ENCODE measurements at regions not wholly inside any gene's neighbourhood (a gene's known extent, or its start where the extent isn't known, plus 50 kb on each side); places are given as distances from the start of the nearest gene placed in this dataset.

GRCh38 chr1:106457368-106457767 is 599.1 kb upstream of the PRMT6 start:
- H3K4me3 ChIP-seq (ENCODE audit: low read depth, low read length): no peak overlapping the region
- DNase-seq (ENCODE audit: low read depth): no peak

DNA sequence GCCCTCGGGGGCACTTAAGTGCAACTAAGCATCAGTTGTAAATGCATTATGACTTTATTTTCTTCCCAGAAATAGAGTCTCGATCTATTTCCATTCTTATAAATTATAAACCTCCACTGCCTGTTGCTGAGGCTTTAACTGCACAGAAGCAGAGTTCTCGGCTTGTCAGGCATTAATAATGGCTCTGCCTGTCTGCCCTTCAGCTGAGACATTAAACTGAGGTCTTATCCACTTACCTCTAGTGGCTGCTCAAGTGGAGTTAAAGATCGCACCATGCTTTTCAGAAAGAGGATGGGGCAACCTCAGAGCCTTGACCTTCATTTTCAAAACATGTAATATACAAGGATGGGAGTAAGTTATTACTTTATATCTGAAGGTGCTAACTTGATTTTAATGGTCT is 597.6 kb upstream of the PRMT6 start:
- no peak overlapping the region for H3K4me3 ChIP-seq (ENCODE audit: low read depth, low read length)
- no peak for DNase-seq (ENCODE audit: low read depth)

- no peak for DNase-seq (ENCODE audit: low read depth)
- H3K4me3 ChIP-seq (ENCODE audit: low read depth, low read length): no peak overlapping the region
Measured at GRCh38 chr1:106459418-106459817, 597.1 kb upstream of the PRMT6 start.

DNA sequence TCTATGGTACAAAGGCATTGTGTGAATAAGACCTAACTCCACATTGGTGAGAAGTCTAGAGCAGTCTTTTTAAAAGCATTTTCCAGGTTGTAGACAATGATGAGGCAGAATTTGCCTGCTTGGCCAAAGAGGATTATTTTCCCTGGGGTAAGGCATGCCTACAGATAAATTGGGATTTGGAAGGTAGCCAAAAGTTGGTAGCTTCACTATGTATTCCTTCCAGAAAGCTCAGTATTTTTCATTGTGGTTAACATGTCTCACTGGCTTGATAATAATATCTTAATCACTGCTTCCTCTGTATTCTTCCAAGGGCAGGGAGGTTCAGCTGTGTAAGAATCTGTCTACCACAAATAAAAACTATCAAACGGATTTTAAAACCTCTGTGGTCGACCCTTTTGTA is 590.8 kb upstream of the PRMT6 start:
- DNase-seq (ENCODE audit: low read depth): no peak
- no peak overlapping the region for H3K4me3 ChIP-seq (ENCODE audit: low read depth, low read length)

- DNase-seq (ENCODE audit: low read depth): no peak
- H3K4me3 ChIP-seq (ENCODE audit: low read depth, low read length): no peak overlapping the region
Measured at GRCh38 chr1:106480629-106481028, 575.8 kb upstream of the PRMT6 start.

- no peak overlapping the region for H3K4me3 ChIP-seq (ENCODE audit: low read depth, low read length)
- DNase-seq (ENCODE audit: low read depth): no peak
Measured at GRCh38 chr1:106492880-106493279, 563.6 kb upstream of the PRMT6 start.

- no peak for DNase-seq (ENCODE audit: low read depth)
- no peak overlapping the region for H3K4me3 ChIP-seq (ENCODE audit: low read depth, low read length)
Measured at GRCh38 chr1:106494646-106495045, 561.8 kb upstream of the PRMT6 start.

DNA sequence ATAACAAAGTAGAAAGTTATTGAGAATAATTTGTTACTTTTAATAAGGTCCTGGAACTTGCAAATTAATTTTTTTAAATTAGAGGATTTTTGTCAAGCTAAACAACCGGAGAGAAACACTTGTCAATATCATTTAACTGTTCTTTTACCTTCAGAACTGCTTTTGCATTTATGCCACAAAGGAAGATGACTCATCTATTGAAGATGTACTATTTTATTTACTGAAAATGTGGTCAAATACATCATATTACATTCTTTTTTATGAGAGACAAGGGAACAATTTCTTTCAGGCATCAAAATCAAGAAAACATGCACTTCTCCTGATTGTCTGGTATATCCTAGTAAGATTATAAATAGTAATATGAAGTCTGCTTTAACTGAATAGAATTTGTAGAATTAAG is 558.2 kb upstream of the PRMT6 start:
- H3K4me3 ChIP-seq (ENCODE audit: low read depth, low read length): no peak overlapping the region
- no peak for DNase-seq (ENCODE audit: low read depth)

- no peak for DNase-seq (ENCODE audit: low read depth)
- no peak overlapping the region for H3K4me3 ChIP-seq (ENCODE audit: low read depth, low read length)
Measured at GRCh38 chr1:106502659-106503058, 553.8 kb upstream of the PRMT6 start.

GRCh38 chr1:106515375-106515774 is 541.1 kb upstream of the PRMT6 start:
- H3K4me3 ChIP-seq (ENCODE audit: low read depth, low read length): no peak overlapping the region
- DNase-seq (ENCODE audit: low read depth): no peak

DNA sequence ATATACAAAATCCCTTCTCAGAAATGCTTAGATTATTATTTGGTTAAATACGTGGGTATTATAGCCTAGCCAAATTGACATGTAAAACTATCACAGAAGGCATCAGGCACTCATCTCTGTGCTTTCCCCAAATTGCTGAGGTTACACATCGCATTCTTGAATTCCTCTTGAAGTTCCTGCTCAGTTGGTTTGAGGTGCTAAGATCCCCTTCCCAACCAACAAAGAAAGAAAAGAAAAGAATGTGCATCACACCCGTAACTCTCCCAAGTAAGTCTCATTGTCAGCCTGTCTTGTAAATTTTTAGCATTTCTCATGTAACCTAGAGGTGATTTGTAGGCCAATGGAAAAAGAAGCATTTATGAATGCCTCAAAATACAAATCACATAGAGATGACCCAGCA is 539.2 kb upstream of the PRMT6 start:
- no peak for DNase-seq (ENCODE audit: low read depth)
- no peak overlapping the region for H3K4me3 ChIP-seq (ENCODE audit: low read depth, low read length)

DNA sequence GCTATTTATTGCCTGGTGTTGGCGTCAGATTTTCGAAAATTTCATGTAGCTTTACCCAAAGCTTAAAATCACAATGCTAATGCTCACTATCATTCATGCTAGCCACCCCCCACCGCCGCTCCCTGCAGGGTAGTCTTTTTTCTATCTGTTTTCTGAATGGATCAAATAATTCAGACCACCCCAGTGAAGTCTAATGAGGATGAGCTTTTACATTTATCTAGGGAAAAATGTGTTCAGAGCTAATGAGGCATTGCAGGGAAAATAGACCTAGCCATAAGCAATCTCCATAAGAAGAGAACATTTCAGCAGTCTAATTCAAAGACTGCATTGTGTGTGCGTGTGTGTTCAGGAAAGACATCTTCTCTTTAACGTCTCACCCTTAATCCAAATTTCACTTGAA is 533.0 kb upstream of the PRMT6 start:
- no peak overlapping the region for H3K4me3 ChIP-seq (ENCODE audit: low read depth, low read length)

DNA sequence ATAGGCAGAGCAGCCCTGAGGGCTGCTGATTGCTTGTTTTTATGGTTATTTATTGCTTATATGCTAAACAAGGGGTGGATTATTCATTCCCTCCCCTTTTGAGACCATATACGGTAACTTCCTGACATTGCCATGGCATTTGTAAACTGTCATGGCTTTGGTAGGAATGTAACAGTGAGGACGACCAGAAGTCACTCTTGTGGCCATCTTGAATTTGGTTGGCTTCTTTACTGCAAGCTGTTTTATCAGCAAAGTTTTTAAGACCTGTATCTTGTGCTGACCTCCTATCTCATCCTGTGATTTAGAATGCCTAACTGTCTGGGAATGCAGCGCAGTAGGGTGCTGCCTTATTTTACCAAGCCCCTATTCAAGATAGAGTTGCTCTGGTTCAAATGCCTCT is 531.8 kb upstream of the PRMT6 start:
- H3K4me3 ChIP-seq (ENCODE audit: low read depth, low read length): no peak overlapping the region
- DNase-seq (ENCODE audit: low read depth): no peak

More for the DNA sequence above, 533.0 kb upstream of the PRMT6 start:
- DNase-seq (ENCODE audit: low read depth): no peak

GRCh38 chr1:106526650-106527049 is 529.8 kb upstream of the PRMT6 start:
- DNase-seq (ENCODE audit: low read depth): peak; percentile 71
- H3K4me3 ChIP-seq (ENCODE audit: low read depth, low read length): no peak overlapping the region

DNA sequence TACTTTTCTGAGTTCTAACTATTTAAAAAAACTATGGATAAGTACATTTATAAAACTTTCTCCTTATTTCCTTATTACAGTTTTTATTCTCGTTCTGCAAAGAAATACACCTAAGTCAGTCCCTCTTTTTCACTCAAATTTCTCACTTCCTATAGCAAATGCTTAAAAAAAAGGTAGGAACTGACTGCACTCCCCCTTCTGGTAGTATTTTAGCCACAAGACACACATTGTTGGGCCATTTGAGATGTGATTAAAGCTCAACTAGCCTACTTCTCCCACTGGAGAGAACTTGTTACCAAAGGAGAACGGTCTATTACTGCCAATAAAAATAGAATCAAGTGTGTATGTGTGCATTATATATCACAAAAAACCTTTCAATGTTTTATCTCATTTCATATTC is 521.9 kb upstream of the PRMT6 start:
- no peak for DNase-seq (ENCODE audit: low read depth)
- H3K4me3 ChIP-seq (ENCODE audit: low read depth, low read length): no peak overlapping the region

- peak; percentile 56 for DNase-seq (ENCODE audit: low read depth)
- H3K4me3 ChIP-seq (ENCODE audit: low read depth, low read length): no peak overlapping the region
Measured at GRCh38 chr1:106536741-106537140, 519.7 kb upstream of the PRMT6 start.

DNA sequence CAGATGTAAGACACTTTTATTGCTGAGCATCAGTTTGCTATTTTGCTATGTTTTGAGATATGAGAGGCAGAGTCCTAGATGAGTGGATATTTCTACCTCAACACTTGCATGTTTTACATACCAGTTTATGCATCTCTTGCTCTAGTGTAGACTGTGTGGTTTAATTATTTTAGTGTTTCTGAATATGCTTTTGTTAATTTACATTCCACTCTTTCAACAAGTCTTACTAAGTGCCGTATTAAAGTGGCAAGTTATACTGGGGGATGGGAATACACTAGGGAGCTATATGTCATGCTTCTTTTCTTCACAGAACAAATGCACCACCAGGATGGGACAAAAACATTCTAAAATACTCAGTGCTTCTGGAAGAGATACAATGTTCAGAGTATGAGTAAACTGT is 507.7 kb upstream of the PRMT6 start:
- no peak overlapping the region for H3K4me3 ChIP-seq (ENCODE audit: low read depth, low read length)
- DNase-seq (ENCODE audit: low read depth): no peak

- H3K4me3 ChIP-seq (ENCODE audit: low read depth, low read length): no peak overlapping the region
- peak; percentile 9 for DNase-seq (ENCODE audit: low read depth)
Measured at GRCh38 chr1:106554294-106554693, 502.2 kb upstream of the PRMT6 start.

- no peak for DNase-seq (ENCODE audit: low read depth)
- H3K4me3 ChIP-seq (ENCODE audit: low read depth, low read length): no peak overlapping the region
Measured at GRCh38 chr1:106555571-106555970, 500.9 kb upstream of the PRMT6 start.

DNA sequence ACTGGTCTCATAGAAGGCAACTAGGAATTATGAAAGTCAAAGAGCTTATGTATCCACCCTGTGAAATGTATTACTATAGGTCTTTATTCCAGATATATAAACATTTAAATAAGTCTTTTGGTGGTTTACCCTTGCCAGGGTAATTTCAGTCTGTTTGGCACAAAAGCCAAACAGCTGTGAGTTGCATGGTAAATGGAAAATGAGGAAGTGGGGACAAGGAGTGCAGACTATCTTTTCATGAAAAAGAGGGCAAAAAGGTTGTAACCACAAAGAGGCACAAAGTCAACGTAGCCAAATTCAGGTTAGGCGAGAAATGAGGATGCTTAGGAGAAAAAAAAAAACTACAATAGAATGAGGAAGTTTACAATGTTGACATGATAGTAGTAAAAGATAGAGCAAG is 492.3 kb upstream of the PRMT6 start:
- H3K4me3 ChIP-seq (ENCODE audit: low read depth, low read length): no peak overlapping the region

GRCh38 chr1:106568201-106568974 is 488.1 kb upstream of the PRMT6 start:
- DNase-seq (ENCODE audit: low read depth): no peak
- no peak overlapping the region for H3K4me3 ChIP-seq (ENCODE audit: low read depth, low read length)

More for the DNA sequence above, 492.3 kb upstream of the PRMT6 start:
- no peak for DNase-seq (ENCODE audit: low read depth)

DNA sequence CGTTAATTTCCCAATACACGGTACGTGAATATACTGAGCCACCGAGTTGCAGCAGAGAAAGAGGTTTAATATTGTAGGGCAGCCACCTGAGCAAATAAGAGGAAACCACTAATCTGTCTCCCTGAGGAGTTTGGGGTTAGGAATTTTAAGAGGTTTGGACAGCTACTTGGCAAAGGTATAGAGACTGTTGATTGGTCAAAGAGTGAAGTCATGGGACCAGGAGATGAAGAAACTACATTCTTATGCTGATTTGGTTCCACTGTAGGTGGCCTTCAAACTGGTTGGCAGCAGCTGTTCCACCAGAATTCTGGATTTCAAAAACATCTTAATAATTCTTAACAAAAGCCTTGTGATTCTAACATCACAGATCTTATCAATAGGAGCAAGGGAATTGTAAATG is 485.4 kb upstream of the PRMT6 start:
- H3K4me3 ChIP-seq (ENCODE audit: low read depth, low read length): no peak overlapping the region

More for the DNA sequence above, 485.4 kb upstream of the PRMT6 start:
- DNase-seq (ENCODE audit: low read depth): peak; percentile 46

All from skeletal muscle cell (primary cell).